GM23338 (cell line): ENCODE measurements at regions not wholly inside any gene's neighbourhood (a gene's known extent, or its start where the extent isn't known, plus 50 kb on each side); places are given as distances from the start of the nearest gene placed in this dataset.

ENCODE experiments used
- CREB1 ChIP-seq: fragments of 250-450 bp; sonication (Bioruptor Pico); IDR thresholded peaks from 2 replicates; pipeline ENCODE4 v1.5.0; 2020; ENCODE audit warnings: low read depth, mild to moderate bottlenecking, moderate library complexity
- EZH2 ChIP-seq: fragments of 200-600 bp; sonication (generic); IDR thresholded peaks from one replicate; pipeline ENCODE4 v1.8.0; 2017; ENCODE audit warnings: antibody characterized with exemption, mild to moderate bottlenecking, low read depth; ENCODE audit not compliant: unreplicated experiment
- EZH2phosphoT487 ChIP-seq: fragments of 200-600 bp; sonication (generic); IDR thresholded peaks from one replicate; pipeline ENCODE4 v1.8.1; 2018; ENCODE audit warnings: antibody characterized with exemption; ENCODE audit not compliant: unreplicated experiment
- JUNB ChIP-seq: IDR thresholded peaks from one replicate; pipeline ENCODE4 v1.6.1; 2016; ENCODE audit warnings: antibody characterized with exemption; ENCODE audit not compliant: unreplicated experiment
- NANOG ChIP-seq: IDR thresholded peaks from 2 replicates; pipeline ENCODE4 v1.6.1; 2016; ENCODE audit warnings: antibody characterized with exemption, borderline replicate concordance
- POLR2AphosphoS5 ChIP-seq: IDR thresholded peaks from 2 replicates; pipeline ENCODE4 v1.6.1; 2016; ENCODE audit warnings: antibody characterized with exemption, low read depth
- STAT1 ChIP-seq: IDR thresholded peaks from one replicate; pipeline ENCODE4 v1.6.1; 2016; ENCODE audit warnings: antibody characterized with exemption; ENCODE audit not compliant: unreplicated experiment
- ZNF114 ChIP-seq: fragments of 250-450 bp; sonication (Bioruptor Pico); IDR thresholded peaks from 2 replicates; pipeline ENCODE4 v1.5.0; 2020; ENCODE audit warnings: mild to moderate bottlenecking, moderate library complexity
- ZNF331 ChIP-seq: fragments of 250-450 bp; sonication (Bioruptor Pico); IDR thresholded peaks from 2 replicates; pipeline ENCODE4 v1.5.0; 2020; ENCODE audit warnings: low read depth, mild to moderate bottlenecking, moderate library complexity
- TF ChIP-seq, protein P1 (sequence below), 2 experiments: fragments of 200-600 bp in 1 of 2; sonication (generic) in 1 of 2; conservative IDR thresholded peaks; 2 replicates each; pipeline versions ENCODE4 v1.5.1 to v1.6.1; 2016 to 2017; ENCODE audit warnings: antibody characterized with exemption in 2 of 2, low read depth in 2 of 2, mild to moderate bottlenecking in 2 of 2, moderate library complexity in 1 of 2
- TF ChIP-seq, protein P2 (sequence below): IDR thresholded peaks from one replicate; pipeline ENCODE4 v1.6.1; 2018; ENCODE audit warnings: antibody characterized with exemption; ENCODE audit not compliant: unreplicated experiment
- TF ChIP-seq, protein P3 (sequence below): IDR thresholded peaks from 2 replicates; pipeline ENCODE4 v1.6.1; 2016; ENCODE audit warnings: antibody characterized with exemption

DNA sequence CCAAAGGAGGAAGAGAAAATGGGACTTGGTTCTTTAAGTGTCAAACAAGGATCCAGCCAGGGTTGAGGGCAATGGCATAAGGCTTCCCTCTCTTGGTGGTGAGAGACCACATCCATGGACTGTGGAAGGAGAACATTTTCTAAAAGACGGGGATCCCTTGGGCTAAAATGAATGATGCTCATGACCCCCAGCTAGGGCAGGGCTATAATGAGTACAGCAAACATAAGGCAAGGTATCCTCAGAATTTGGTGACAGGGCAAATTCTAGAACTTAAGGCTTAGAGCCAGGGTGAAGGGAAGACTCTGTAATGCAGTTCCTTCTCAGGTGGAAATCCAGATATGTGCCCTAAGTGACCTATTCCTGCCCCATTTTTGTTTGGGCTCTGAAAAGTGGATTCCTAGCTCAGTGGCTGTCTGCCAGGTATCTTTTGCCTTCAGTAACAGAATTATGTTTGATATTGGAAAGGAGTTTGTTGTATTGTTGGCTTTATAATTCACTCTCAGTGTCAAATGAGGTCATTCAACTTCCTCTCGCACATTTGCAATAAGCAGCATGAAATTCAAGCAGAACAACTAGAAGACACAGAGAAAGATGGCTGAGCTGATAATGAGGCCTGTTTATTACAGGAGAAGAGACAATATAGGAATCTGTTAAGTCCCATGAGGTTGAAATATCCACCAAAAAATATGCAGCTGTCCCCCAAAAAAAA lies 76.8 kb downstream of the DAD1 start:
- TF ChIP-seq, protein P1, sequence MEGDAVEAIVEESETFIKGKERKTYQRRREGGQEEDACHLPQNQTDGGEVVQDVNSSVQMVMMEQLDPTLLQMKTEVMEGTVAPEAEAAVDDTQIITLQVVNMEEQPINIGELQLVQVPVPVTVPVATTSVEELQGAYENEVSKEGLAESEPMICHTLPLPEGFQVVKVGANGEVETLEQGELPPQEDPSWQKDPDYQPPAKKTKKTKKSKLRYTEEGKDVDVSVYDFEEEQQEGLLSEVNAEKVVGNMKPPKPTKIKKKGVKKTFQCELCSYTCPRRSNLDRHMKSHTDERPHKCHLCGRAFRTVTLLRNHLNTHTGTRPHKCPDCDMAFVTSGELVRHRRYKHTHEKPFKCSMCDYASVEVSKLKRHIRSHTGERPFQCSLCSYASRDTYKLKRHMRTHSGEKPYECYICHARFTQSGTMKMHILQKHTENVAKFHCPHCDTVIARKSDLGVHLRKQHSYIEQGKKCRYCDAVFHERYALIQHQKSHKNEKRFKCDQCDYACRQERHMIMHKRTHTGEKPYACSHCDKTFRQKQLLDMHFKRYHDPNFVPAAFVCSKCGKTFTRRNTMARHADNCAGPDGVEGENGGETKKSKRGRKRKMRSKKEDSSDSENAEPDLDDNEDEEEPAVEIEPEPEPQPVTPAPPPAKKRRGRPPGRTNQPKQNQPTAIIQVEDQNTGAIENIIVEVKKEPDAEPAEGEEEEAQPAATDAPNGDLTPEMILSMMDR (conservative IDR thresholded peaks at IDR 0.05; ENCODE audit: low read depth in 2 of 2), result no peak
- TF ChIP-seq CREB1 (CRISPR knock-in tag) (no peak), EZH2 (no peak), POLR2AphosphoS5 (no peak), EZH2phosphoT487 (no peak), STAT1 (no peak), JUNB (no peak), ZNF114 (CRISPR knock-in tag) (no peak), NANOG (no peak), ZNF331 (CRISPR knock-in tag) (no peak)
- TF ChIP-seq, protein P2, sequence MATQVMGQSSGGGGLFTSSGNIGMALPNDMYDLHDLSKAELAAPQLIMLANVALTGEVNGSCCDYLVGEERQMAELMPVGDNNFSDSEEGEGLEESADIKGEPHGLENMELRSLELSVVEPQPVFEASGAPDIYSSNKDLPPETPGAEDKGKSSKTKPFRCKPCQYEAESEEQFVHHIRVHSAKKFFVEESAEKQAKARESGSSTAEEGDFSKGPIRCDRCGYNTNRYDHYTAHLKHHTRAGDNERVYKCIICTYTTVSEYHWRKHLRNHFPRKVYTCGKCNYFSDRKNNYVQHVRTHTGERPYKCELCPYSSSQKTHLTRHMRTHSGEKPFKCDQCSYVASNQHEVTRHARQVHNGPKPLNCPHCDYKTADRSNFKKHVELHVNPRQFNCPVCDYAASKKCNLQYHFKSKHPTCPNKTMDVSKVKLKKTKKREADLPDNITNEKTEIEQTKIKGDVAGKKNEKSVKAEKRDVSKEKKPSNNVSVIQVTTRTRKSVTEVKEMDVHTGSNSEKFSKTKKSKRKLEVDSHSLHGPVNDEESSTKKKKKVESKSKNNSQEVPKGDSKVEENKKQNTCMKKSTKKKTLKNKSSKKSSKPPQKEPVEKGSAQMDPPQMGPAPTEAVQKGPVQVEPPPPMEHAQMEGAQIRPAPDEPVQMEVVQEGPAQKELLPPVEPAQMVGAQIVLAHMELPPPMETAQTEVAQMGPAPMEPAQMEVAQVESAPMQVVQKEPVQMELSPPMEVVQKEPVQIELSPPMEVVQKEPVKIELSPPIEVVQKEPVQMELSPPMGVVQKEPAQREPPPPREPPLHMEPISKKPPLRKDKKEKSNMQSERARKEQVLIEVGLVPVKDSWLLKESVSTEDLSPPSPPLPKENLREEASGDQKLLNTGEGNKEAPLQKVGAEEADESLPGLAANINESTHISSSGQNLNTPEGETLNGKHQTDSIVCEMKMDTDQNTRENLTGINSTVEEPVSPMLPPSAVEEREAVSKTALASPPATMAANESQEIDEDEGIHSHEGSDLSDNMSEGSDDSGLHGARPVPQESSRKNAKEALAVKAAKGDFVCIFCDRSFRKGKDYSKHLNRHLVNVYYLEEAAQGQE, result no peak
- TF ChIP-seq, protein P3, sequence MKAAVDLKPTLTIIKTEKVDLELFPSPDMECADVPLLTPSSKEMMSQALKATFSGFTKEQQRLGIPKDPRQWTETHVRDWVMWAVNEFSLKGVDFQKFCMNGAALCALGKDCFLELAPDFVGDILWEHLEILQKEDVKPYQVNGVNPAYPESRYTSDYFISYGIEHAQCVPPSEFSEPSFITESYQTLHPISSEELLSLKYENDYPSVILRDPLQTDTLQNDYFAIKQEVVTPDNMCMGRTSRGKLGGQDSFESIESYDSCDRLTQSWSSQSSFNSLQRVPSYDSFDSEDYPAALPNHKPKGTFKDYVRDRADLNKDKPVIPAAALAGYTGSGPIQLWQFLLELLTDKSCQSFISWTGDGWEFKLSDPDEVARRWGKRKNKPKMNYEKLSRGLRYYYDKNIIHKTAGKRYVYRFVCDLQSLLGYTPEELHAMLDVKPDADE, result no peak
